HG03103 (cell line): ENCODE measurements at regions not wholly inside any gene's neighbourhood (a gene's known extent, or its start where the extent isn't known, plus 50 kb on each side); places are given as distances from the start of the nearest gene placed in this dataset.
"Not testable (repeated sequence)": the region's sequence is repeated elsewhere in the genome, so short reads cannot be mapped to it uniquely, and the experiment has no call there.

Source experiments
- ATAC-seq: cut with Tn5 transposase; IDR thresholded peaks from one replicate; pipeline ENCODE4 v1.9.1; 2021; ENCODE audit warnings: low read depth; ENCODE audit not compliant: unreplicated experiment

DNA sequence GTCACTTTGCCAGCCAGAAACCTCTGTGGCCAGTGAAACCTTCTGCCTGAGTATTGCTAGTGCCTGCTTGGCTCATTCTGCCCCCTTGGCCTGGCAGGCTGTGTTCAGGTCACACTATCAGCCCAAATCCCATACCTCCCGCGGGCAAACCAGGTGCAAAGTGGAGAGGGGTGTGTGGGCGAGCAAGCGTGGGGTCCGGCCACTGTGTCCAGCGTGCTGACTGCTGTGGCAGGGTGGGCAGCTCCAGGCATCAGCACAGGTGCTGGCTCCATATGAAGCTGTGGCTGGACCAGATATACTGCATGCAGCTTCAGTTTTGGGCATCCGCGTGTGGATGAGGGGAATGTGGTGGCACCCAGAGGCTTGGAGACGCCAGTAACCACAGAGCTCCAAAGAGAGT lies 576.5 kb upstream of the EDIL3 start:
- no peak for ATAC-seq

DNA sequence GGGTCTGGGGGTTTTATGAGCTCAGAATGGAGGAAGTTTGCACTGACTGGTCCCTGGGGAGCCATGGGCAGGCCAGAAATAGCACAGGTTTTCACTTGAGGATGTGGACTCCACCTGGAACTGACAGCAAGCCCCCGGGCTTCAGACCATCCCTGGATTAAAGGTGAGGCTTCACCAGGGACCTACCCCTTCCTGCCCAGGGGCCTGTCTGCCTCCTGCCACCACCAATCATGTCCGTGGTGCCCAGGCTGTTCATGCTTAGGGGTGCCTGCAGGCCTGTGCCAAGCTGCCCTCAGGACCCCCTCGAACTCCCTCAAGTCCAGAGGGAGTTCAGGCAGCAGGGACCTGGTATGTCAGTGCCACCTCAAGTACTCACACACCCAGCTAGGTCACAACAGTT lies 577.2 kb upstream of the EDIL3 start:
- ATAC-seq = no peak

DNA sequence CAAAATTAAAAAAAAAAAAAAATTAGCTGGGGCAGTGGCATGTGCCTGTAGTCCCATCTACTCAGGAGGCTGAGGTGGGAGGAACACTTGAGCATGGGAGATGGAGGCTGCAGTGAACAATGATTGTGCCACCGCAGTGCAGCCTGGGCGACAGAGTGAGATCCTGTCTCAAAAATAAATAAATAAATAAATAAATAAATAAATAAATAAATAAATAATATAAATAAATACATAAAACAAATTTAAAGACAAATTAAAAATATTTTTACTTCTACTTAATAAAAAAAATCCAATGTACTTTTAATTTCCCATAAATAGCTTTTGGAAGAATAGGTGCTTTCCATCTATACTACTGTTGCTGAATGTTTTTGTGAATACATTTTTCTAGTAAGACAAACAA lies 598.4 kb upstream of the EDIL3 start:
- no peak for ATAC-seq

DNA sequence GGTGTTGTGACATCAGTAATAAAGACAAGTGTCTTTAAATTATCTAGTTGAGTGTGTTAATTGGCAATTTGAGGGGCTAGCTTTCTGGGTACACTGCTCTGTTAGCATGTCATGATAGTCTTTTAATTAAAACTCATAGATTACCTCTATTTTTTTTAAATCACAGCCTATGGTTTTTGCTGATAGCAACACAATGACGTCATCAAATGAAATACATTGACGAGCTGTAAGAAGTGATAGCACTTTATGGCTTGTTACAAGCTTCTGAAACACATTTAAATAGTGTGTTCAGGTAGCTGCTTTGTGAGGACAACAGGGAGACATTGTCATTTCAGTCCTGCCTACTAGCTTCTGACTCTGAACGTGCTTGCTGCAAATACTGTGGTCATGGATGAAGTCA lies 600.5 kb upstream of the EDIL3 start:
- no peak for ATAC-seq

DNA sequence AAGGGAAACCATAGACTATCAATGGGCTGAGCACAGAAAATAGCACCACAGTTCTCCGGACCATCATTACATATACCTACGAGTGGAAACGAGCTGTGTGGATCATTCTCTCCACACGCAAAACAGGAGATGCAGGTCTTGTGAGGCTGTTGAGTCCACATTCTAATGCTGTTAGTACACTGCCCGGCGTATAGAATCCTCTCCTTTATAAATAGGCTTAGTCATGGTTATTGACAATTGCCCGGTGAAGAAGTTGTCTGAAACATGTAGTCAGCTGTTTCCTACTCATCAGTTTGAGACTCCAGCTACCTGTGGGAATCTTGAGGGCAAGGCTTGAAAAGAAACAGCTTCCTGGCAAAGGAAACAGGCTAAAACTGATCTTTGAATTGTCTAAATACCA lies 602.0 kb upstream of the EDIL3 start:
- ATAC-seq = no peak

DNA sequence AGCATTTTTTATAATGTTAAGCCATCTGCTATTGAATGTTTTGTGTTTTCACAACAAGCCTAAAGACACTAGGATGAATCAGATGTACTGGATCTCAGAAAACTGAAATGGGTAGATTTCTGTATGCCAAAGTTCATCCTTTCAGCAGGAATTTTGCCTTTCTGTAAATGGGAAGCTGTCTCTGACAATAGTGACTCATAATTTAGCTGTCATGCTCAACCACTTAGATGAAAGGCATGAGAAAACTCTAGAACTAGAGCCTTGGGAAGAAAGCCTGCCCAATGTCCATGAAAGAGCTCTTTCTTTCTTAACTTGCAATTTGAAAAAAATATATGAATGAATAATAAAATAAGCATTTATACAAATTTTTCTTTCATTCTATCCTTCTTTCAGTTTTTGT lies 616.0 kb upstream of the EDIL3 start:
- no peak for ATAC-seq

DNA sequence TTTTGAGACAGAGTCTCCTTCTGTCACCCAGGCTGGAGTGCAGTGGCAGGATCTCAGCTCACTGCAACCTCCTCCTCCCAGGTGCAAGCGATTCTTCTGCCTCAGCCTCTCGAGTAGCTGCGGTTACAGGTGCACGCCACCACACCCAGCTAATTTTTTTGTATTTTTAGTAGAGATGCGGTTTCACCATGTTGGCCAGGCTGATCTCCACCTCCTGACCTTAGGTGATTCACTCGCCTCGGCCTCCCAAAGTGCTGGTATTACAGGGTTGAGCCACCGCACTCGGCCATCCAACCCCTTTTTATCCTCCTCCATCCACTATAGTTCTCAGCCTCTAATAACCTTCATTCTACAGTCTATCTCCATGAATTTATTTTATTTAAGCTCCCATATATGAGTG lies 617.3 kb upstream of the EDIL3 start:
- ATAC-seq = not testable (repeated sequence)

DNA sequence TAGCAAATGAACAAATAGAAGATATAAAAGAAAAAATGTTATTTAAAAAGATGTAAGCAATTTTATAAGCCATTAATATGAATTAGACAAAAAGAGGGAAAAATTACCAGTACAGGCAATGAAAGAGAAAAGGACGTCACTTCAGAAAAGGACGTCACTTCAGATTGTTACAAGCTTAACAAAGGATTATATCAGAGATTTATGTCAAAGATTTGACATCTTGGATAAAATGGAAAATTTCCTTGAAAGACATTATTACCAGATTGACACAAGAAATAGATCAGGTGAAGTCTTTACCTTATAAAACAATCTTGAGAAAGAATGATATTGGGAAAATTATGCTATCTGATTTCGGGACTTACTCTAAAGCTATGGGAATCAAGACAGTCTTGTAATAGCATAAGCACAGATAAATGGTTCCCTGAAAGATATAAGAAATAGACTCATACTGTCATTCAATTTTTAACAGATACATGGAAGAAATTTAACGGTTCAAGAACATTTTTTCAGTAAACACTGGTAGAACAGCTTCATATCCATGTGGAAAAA lies 625.4 kb upstream of the EDIL3 start:
- no peak for ATAC-seq

DNA sequence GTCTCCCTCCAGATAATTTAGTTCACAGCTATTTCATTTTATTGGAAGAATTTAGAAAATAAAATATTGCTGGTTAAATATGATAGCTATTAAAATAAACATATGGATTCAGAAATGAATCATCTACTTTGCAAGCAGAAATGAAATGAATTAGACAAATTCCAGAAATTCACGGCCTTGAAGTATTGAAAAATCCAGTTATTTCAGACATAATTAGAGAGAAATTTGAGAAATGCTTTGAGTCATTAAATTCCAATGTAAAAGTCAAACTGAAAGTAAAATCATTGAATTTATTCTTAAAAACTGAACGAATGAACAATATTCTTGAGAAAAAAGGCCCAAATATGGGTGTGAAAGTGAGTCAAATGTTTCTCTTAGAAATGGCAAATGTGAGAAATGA lies 632.6 kb upstream of the EDIL3 start:
- no peak for ATAC-seq

DNA sequence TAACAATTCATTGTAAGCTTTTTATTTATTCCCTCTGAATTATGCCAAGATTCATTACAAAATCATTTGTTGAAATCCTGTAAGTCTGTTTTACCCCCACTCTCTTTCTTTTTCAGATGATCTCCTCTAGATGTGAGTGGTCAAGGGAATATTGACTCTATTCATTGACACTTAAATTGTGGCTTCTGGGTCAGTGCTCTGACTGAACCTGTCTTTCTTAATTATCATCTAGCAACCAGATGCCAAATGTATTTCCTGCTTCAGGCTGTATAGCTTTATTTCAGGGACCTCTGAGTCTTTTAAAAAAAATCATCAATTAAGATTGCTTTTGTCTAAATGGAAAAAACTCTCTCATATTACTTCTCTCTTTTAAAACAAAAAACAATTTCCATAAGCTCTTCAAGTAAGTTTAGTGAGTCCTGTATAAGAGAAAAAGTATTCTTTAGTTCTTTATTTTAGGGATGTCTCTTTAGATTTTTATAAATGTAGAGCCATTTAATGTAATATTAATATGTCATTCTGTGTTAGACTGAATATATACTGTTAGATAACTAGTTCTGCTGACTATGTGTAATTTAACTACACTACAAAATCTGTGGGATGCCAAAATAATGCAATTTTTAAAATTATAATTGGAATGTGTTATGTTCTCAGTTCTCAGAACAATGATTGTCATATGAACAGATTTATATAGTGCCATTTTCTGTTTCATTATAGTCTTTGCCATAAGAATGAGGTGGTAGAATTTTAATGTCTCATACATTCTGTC lies 645.8 kb upstream of the EDIL3 start:
- ATAC-seq = no peak

DNA sequence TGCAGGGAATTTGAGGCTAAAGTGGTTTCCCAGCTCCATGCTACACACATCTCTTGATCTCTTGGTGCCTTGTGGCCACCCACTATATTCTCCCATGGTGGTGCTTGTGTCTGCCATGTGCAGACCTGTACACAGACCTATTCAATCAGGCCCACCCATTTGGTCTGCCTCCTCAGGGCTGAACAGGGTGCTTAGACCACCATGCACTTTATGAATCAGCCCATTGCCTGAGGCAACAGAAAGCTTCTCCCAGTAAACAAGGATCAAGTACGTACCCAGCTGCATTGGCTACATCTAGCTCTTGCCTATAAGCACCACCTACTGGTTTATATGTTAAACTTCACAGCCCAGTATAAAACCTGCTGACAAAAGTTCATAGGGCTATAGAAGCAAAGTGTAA lies 664.3 kb upstream of the EDIL3 start:
- ATAC-seq = no peak

DNA sequence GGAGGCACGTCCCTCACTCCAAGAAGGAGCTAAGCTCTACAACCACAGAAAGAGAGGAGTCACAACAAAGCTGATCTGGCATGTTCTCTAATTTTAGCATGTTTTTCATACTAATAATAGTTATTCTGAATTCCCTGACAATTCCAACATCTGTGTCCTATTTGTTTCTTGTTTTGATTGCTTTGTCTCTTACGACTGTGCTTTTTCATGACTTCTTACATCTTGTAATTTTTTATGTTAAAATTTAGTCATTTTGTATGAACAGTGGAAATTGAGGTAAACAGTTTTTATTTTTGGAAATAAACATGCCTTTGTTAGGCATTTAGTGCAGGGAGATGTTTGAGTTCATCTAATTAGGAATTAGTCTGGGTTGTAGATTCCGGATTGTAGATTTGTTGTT lies 668.1 kb upstream of the EDIL3 start:
- no peak for ATAC-seq

DNA sequence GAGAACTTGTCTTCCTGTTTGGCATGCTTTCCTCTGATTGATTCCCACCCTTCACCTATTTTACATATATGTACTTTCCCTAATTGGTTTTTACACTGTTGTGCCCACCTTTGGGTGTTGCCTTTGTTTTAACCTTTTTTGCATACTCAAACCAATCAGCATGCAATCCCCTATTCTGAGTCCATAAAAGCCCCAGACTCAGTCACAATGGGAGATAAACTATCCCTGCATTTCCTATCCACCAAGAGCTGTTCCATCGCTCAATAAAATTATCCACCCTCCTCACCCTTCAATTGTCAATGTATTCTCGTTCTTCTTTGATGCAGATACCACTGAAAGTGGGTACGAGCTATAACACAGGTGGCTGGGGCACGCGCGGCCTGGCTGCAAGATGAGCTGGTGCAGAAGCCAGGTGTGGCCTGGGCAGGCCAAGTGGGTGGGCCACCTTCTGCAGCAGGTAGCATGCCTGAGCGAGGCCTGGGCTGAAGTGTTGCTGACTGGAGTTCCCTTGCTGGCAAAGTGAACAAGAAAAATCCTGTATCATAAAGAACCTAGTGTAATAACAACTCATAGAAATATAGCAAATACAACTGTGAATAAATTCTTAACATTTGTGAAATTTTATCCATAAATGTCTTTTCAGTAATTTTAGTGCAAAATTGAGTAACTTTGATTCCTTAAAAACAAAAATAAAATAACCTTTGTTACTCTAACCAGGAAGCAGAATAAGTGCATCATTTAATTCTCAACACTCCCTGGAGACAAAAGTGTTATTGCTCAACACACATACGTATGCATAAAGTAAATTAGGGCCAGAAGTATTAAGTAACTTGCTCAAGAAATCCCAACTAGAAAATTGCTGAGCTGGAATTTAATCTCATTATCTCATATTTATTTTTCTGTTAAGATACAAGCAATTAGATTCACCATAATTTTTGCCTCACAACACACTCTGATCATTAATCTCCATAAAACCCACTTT lies 685.3 kb upstream of the EDIL3 start:
- no peak for ATAC-seq

DNA sequence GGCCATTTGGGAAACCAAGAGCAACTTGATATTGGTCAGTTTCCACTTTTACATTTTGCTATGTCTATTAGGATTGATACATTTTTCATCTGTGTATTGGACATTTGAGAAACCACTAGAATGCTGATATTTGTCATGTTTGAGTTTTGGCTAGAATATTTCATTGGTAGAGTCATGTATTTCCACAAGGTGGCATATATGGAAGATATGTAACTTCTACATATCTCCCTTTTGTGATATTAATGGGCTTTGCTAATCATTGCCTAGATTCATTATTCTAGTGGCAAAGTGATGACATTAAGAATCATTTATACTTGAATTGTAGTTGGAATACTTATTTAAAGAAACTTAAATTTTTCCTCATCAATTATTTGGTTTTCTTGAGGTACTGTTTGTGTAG lies 692.9 kb upstream of the EDIL3 start:
- no peak for ATAC-seq

DNA sequence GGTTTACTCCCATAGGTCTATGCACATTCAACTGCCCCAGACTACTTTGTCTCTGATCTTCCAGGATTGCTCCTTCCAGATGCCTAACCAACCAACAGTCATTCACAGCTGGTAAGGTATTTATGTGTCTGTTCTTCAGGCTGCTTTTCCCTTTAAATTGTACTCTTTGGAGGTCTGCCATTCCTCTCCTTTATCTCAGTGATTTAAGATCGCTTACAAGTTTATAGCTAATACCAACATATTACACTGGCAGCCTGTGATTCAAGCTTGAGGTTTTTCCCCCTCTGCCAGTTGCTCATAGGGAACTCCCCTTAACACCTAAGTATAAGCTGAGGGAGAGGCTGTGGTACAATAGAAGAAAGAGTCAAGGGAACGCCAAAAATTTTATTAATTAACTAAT lies 711.7 kb upstream of the EDIL3 start:
- no peak for ATAC-seq

DNA sequence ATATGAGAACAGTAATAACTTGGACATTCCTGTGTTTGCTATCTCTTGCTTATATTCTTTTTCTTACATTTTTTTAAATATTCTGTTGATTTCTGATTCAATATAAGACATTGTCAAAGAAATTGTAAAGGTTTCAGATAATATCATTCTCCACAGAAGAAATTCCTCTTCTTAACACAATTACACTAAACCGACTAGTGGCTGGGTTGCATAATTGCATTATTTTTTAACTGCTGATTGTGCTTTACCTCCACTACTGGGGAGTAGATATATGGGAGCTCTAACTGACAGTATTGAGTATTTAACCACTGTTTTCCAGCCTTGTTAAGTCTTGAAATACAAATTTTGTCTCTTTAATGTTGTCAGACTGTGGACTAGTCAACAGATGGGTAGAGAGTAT lies 723.8 kb upstream of the EDIL3 start:
- ATAC-seq = no peak

DNA sequence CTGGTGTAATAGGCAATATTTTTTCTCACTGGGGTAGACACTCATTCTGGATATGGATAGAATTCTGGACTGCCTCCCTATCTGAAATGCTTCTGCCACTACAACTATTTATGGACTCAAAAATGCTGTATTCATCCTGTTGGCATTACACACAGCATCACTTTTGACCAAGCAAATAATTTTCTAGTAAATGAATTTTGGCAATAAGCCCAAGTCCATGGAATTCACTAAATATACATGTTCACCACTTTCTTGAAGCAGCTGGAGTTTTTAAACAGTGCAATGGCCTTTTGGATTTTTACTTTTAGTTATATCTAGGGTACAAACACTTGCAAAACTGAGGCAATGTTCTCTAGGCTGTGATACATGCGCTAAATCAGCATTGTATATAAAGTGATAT lies 724.9 kb upstream of the EDIL3 start:
- ATAC-seq = no peak

DNA sequence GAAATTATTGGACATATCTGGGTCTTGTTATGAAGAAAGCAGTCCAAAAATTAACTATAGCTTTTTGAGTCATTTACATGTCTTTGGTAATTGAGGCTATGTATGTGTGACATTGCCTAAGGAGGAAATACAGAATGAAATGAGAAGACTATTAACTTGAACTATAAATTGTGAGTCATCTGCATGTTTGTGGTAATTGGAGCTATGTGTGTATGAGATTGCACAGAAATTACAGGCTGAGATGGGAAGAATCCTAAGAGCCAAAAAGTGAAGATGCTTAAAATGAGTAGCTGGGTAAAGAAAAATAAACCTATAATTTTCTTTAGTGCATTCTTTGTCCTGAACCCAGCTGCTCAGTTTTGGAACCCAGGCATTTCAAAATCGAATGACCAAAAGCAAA lies 747.6 kb upstream of the EDIL3 start:
- ATAC-seq = no peak

DNA sequence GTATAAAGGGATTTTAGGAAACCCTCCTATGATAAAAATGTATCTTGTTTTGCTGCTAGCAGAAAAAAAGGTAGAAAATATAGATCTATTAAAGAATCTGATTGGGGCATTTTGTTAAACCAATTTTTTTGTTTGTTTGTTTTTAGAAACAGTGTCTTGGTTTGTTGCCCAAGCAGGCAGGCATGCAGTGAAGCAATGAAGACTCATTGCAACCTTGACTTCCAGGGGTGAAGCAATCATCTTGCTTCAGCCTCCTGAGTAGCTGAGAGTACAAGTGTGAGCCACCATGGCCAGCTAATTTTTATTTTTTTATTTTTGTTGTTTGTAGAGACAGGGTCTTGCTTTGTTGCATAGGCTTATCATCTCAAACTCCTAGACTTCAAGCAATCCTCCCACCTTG lies 755.8 kb upstream of the EDIL3 start:
- ATAC-seq = no peak

DNA sequence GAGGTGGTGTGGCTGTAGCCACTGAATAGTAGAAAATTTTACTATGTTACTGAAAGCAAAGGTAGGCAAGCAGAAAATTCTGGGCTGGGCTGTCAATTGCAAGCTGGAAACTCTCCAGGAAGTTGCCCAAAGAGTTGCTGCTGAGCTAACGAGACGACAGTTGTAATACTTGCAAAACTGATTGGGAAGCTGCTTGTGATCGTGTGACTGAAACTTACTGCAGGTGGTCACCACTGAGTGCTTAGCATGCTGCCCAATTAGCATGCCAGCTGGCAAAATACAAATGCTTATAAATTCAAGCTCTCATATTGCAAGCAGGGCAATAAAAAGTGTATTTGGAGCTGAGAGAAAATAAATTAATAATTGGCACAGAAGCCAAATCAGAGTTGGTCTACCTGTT lies 758.5 kb upstream of the EDIL3 start:
- ATAC-seq = no peak

DNA sequence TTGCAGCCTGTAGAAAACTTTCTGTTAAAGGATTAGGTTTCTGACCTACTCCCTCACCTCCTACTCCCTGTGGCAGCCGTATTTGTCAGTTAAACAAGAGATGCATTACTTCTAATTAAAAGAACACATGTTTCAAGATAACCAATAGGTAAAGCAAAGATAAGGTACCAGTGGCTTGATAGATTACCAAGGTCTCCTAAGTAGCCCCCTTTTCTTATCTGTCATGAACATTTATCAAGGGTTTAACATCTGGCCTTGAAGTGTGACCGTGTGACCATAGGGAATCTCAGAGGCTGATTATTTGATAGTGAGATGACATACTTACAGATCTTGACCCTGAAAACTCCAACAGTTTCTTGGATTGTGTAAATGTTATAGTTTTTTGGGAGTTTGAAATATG lies 764.0 kb upstream of the EDIL3 start:
- ATAC-seq = no peak

DNA sequence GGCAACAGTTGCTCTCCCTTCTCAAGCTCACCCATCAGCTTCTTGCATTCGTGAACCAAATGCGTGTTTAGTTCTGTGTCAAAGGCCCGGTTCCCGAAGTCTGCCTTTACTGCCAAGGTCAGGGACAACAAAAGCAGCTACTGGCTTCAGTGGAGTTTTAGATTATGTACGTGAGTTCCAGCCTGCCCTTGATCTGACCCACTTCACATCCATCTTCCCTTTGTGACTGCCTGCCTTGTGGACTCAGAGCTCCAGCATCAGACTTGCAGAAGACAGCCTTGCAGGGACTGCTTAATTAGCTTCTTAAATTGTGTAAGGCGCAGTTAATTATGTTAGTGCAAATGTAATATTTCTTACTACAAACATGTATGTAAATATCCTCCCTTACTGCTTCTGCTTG lies 774.7 kb upstream of the EDIL3 start:
- no peak for ATAC-seq
